HEK293 (cell line): ENCODE measurements at regions not wholly inside any gene's neighbourhood (a gene's known extent, or its start where the extent isn't known, plus 50 kb on each side); places are given as distances from the start of the nearest gene placed in this dataset.

Experiments
- CTCF ChIA-PET: fragments of 350-600 bp; formaldehyde crosslinking; extraction: SDS; loops from one replicate; lab custom pipeline; 2021; ENCODE audit warnings: antibody characterized with exemption; lab: Yijun Ruan, JAX
- POLR2A ChIA-PET: fragments of 300-600 bp; formaldehyde crosslinking; extraction: SDS; loops from one replicate; lab custom pipeline; 2020; ENCODE audit warnings: antibody characterized with exemption, inconsistent platforms; lab: Yijun Ruan, JAX
- H3K27ac ChIP-seq: fragments of 200-500 bp; sonication (Bioruptor generic); 2 replicates; pipeline ENCODE4 v1.5.1; 2014; ENCODE audit warnings: low read depth, low read length, control low read depth, inconsistent platforms; ENCODE audit errors: extremely low read depth
- H3K36me3 ChIP-seq, 2 experiments: fragments of 200-500 bp in 1 of 2; sonication (Bioruptor generic) in 1 of 2; 1 replicate in 1 of 2; 2 replicates in 1 of 2; pipeline ENCODE4 v1.5.1; 2014 to 2017; ENCODE audit warnings: inconsistent platforms in 2 of 2, low read length in 2 of 2; ENCODE audit not compliant: control insufficient read depth in 2 of 2, insufficient read depth in 1 of 2
- H3K4me1 ChIP-seq: fragments of 200-500 bp; sonication (Bioruptor generic); 2 replicates; pipeline ENCODE4 v1.5.1; 2014; ENCODE audit warnings: mild to moderate bottlenecking, low read length, inconsistent platforms; ENCODE audit not compliant: control insufficient read depth, insufficient read depth
- H3K4me3 ChIP-seq: 2 replicates; pipeline ENCODE4 v1.5.1; 2011; ENCODE audit warnings: low read depth, mild to moderate bottlenecking, control low read depth, low read length, moderate library complexity
- H3K9me3 ChIP-seq: fragments of 200-500 bp; sonication (Bioruptor generic); 2 replicates; pipeline ENCODE4 v1.5.1; 2014; ENCODE audit warnings: low read depth, low read length, inconsistent platforms; ENCODE audit not compliant: control insufficient read depth, insufficient read depth
- REPIN1 ChIP-seq: fragments of 450-650 bp; formaldehyde crosslinking; IDR thresholded peaks from 2 replicates; pipeline ENCODE4 v1.5.1; 2017; ENCODE audit warnings: missing biosample characterization, missing genetic modification characterization, low read depth
- SALL2 ChIP-seq: fragments of 450-650 bp; formaldehyde crosslinking; IDR thresholded peaks from 2 replicates; pipeline ENCODE4 v1.5.0; 2017; ENCODE audit warnings: missing biosample characterization, mild to moderate bottlenecking, missing genetic modification characterization, borderline replicate concordance
- ZBTB17 ChIP-seq: fragments of 450-650 bp; formaldehyde crosslinking; IDR thresholded peaks from 2 replicates; pipeline ENCODE4 v1.5.1; 2016; ENCODE audit warnings: missing biosample characterization, missing genetic modification characterization
- ZBTB7A ChIP-seq: fragments of 450-650 bp; formaldehyde crosslinking; IDR thresholded peaks from 2 replicates; pipeline ENCODE4 v1.5.1; 2016; ENCODE audit warnings: low read depth, missing biosample characterization, missing genetic modification characterization
- ZFP69B ChIP-seq: fragments of 450-650 bp; formaldehyde crosslinking; IDR thresholded peaks from 2 replicates; pipeline ENCODE4 v1.5.1; 2016; ENCODE audit warnings: missing biosample characterization, missing genetic modification characterization
- ZNF138 ChIP-seq: fragments of 450-650 bp; formaldehyde crosslinking; IDR thresholded peaks from 2 replicates; pipeline ENCODE4 v1.5.1; 2016; ENCODE audit warnings: missing biosample characterization, missing genetic modification characterization, borderline replicate concordance
- ZNF140 ChIP-seq: fragments of 450-650 bp; formaldehyde crosslinking; IDR thresholded peaks from 2 replicates; pipeline ENCODE4 v1.5.1; 2016; ENCODE audit warnings: missing biosample characterization, missing genetic modification characterization
- ZNF169 ChIP-seq: fragments of 450-650 bp; formaldehyde crosslinking; IDR thresholded peaks from 2 replicates; pipeline ENCODE4 v1.5.1; 2016; ENCODE audit warnings: missing biosample characterization, missing genetic modification characterization
- ZNF350 ChIP-seq: fragments of 450-650 bp; formaldehyde crosslinking; IDR thresholded peaks from 2 replicates; pipeline ENCODE4 v1.5.0; 2017; ENCODE audit warnings: missing biosample characterization, mild to moderate bottlenecking, missing genetic modification characterization
- ZNF366 ChIP-seq: fragments of 450-650 bp; formaldehyde crosslinking; conservative IDR thresholded peaks from 2 replicates; pipeline ENCODE4 v1.5.1; 2016; ENCODE audit warnings: missing biosample characterization, missing genetic modification characterization
- ZNF394 ChIP-seq: fragments of 450-650 bp; formaldehyde crosslinking; IDR thresholded peaks from 2 replicates; pipeline ENCODE4 v1.5.1; 2016; ENCODE audit warnings: missing biosample characterization, missing genetic modification characterization, mild to moderate bottlenecking, moderate library complexity, borderline replicate concordance
- ZNF561 ChIP-seq: fragments of 450-650 bp; IDR thresholded peaks from 2 replicates; pipeline ENCODE4 v1.5.1; 2018; ENCODE audit warnings: missing biosample characterization, missing genetic modification characterization, borderline replicate concordance
- ZNF785 ChIP-seq: fragments of 450-650 bp; formaldehyde crosslinking; IDR thresholded peaks from 2 replicates; pipeline ENCODE4 v1.5.1; 2016; ENCODE audit warnings: missing biosample characterization, missing genetic modification characterization
- ZNF837 ChIP-seq: fragments of 450-650 bp; formaldehyde crosslinking; IDR thresholded peaks from 2 replicates; pipeline ENCODE4 v1.5.1; 2016; ENCODE audit warnings: missing biosample characterization, missing genetic modification characterization
- ZNF843 ChIP-seq: fragments of 450-650 bp; formaldehyde crosslinking; IDR thresholded peaks from 2 replicates; pipeline ENCODE4 v1.5.1; 2016; ENCODE audit warnings: missing biosample characterization, missing genetic modification characterization
- ZXDB ChIP-seq: fragments of 450-650 bp; formaldehyde crosslinking; IDR thresholded peaks from 2 replicates; pipeline ENCODE4 v1.5.1; 2016; ENCODE audit warnings: missing biosample characterization, missing genetic modification characterization
- TF ChIP-seq, protein P1 (sequence below): fragments of 450-650 bp; formaldehyde crosslinking; IDR thresholded peaks from 2 replicates; pipeline ENCODE4 v1.5.1; 2017; ENCODE audit warnings: missing biosample characterization, missing genetic modification characterization
- TF ChIP-seq, protein P2 (sequence below): fragments of 450-650 bp; formaldehyde crosslinking; IDR thresholded peaks from 2 replicates; pipeline ENCODE4 v1.5.1; 2016; ENCODE audit warnings: missing biosample characterization, missing genetic modification characterization, low read depth
- TF ChIP-seq, protein P3 (sequence below): fragments of 450-650 bp; IDR thresholded peaks from 2 replicates; pipeline ENCODE4 v1.5.1; 2018; ENCODE audit warnings: missing biosample characterization, mild to moderate bottlenecking, missing genetic modification characterization
- TF ChIP-seq, protein P4 (sequence below): fragments of 450-650 bp; formaldehyde crosslinking; IDR thresholded peaks from 2 replicates; pipeline ENCODE4 v1.5.1; 2016; ENCODE audit warnings: missing biosample characterization, missing genetic modification characterization
- TF ChIP-seq, protein P5 (sequence below): fragments of 450-650 bp; formaldehyde crosslinking; IDR thresholded peaks from 2 replicates; pipeline ENCODE4 v1.5.1; 2016; ENCODE audit warnings: missing biosample characterization, missing genetic modification characterization

DNA sequence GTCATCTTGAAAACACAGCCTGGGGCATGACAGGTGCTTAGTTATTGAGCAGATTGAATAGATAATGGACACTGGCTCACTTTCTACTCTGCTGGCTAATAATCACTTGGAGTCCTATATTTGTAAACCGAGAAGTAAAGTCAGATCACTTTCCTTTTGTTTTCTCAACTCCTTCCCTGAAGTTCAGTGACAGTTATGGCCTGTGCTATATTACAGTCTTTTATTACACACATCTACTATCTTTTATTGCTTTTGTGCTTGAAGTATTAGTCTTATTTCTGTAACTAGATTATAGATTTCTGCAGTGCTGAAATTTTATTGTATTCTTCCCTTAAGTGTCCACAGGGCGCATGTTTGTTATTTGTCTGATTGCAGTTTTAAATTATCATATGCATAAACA lies 136.4 kb upstream of the TAC1 start (continued):
- TF ChIP-seq ZBTB17 (no peak), ZNF350 (tag by site-specific recombination) (no peak), ZNF561 (no peak), ZBTB7A (tag by site-specific recombination) (no peak), REPIN1 (no peak), ZNF843 (tag by site-specific recombination) (no peak)
- TF ChIP-seq, protein P1, sequence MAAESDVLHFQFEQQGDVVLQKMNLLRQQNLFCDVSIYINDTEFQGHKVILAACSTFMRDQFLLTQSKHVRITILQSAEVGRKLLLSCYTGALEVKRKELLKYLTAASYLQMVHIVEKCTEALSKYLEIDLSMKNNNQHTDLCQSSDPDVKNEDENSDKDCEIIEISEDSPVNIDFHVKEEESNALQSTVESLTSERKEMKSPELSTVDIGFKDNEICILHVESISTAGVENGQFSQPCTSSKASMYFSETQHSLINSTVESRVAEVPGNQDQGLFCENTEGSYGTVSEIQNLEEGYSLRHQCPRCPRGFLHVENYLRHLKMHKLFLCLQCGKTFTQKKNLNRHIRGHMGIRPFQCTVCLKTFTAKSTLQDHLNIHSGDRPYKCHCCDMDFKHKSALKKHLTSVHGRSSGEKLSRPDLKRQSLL (tag by site-specific recombination) = no peak
- TF ChIP-seq, all 188 proteins: peak for 0

DNA sequence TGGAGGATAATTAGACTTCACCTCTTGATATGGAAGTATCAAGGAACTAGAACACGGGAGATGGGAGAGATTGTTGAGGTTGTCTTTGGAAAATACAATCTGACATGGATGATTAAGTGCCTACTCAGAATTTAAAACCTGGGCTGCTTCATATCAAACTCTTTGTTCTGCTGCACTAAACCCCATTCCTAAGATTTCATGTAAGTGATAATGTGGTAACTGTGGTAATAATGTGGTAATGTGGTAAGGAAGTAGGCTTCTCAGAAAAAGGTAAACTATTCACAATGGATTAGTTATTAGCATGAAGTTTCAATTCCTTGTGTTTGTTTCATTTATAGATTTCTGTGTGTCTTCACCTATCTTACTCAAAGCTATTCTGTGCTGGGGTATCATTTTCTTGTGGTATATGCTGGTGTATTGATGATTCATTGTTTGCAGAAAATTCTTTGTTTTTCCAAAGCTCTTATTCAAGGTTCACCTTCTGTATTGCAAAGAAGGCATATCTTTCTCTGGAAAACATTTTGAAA lies 129.9 kb upstream of the TAC1 start:
- POLR2A ChIA-PET = no interaction called here
- CTCF ChIA-PET = no interaction called here
- Histone ChIP-seq H3K36me3 (no peaks in the 10 kb centered on the region), H3K27ac (no peak overlapping the region), H3K4me1 (no peaks in the 10 kb centered on the region), H3K9me3 (no peaks in the 10 kb centered on the region), H3K4me3 (no peak overlapping the region)
- no peak for TF ChIP-seq ZNF169 (tag by site-specific recombination)
- TF ChIP-seq ZNF138 (tag by site-specific recombination) = no peak
- TF ChIP-seq ZNF366 (tag by site-specific recombination) = no peak
- TF ChIP-seq ZNF837 (tag by site-specific recombination) = no peak
- TF ChIP-seq, protein P2, sequence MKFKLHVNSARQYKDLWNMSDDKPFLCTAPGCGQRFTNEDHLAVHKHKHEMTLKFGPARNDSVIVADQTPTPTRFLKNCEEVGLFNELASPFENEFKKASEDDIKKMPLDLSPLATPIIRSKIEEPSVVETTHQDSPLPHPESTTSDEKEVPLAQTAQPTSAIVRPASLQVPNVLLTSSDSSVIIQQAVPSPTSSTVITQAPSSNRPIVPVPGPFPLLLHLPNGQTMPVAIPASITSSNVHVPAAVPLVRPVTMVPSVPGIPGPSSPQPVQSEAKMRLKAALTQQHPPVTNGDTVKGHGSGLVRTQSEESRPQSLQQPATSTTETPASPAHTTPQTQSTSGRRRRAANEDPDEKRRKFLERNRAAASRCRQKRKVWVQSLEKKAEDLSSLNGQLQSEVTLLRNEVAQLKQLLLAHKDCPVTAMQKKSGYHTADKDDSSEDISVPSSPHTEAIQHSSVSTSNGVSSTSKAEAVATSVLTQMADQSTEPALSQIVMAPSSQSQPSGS (tag by site-specific recombination) = no peak
- TF ChIP-seq ZXDB (tag by site-specific recombination) = no peak
- TF ChIP-seq ZNF140 (tag by site-specific recombination) = no peak
- TF ChIP-seq ZFP69B (tag by site-specific recombination) = no peak
- TF ChIP-seq, protein P1 (tag by site-specific recombination) = no peak
- TF ChIP-seq, protein P3, sequence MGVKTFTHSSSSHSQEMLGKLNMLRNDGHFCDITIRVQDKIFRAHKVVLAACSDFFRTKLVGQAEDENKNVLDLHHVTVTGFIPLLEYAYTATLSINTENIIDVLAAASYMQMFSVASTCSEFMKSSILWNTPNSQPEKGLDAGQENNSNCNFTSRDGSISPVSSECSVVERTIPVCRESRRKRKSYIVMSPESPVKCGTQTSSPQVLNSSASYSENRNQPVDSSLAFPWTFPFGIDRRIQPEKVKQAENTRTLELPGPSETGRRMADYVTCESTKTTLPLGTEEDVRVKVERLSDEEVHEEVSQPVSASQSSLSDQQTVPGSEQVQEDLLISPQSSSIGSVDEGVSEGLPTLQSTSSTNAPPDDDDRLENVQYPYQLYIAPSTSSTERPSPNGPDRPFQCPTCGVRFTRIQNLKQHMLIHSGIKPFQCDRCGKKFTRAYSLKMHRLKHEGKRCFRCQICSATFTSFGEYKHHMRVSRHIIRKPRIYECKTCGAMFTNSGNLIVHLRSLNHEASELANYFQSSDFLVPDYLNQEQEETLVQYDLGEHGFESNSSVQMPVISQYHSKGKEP (tag by site-specific recombination) = no peak
- no peak for TF ChIP-seq ZNF394 (tag by site-specific recombination)
- TF ChIP-seq, protein P4, sequence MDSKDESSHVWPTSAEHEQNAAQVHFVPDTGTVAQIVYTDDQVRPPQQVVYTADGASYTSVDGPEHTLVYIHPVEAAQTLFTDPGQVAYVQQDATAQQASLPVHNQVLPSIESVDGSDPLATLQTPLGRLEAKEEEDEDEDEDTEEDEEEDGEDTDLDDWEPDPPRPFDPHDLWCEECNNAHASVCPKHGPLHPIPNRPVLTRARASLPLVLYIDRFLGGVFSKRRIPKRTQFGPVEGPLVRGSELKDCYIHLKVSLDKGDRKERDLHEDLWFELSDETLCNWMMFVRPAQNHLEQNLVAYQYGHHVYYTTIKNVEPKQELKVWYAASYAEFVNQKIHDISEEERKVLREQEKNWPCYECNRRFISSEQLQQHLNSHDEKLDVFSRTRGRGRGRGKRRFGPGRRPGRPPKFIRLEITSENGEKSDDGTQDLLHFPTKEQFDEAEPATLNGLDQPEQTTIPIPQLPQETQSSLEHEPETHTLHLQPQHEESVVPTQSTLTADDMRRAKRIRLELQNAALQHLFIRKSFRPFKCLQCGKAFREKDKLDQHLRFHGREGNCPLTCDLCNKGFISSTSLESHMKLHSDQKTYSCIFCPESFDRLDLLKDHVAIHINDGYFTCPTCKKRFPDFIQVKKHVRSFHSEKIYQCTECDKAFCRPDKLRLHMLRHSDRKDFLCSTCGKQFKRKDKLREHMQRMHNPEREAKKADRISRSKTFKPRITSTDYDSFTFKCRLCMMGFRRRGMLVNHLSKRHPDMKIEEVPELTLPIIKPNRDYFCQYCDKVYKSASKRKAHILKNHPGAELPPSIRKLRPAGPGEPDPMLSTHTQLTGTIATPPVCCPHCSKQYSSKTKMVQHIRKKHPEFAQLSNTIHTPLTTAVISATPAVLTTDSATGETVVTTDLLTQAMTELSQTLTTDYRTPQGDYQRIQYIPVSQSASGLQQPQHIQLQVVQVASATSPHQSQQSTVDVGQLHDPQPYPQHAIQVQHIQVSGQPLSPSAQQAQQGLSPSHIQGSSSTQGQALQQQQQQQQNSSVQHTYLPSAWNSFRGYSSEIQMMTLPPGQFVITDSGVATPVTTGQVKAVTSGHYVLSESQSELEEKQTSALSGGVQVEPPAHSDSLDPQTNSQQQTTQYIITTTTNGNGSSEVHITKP (tag by site-specific recombination) = no peak
- TF ChIP-seq, protein P5, sequence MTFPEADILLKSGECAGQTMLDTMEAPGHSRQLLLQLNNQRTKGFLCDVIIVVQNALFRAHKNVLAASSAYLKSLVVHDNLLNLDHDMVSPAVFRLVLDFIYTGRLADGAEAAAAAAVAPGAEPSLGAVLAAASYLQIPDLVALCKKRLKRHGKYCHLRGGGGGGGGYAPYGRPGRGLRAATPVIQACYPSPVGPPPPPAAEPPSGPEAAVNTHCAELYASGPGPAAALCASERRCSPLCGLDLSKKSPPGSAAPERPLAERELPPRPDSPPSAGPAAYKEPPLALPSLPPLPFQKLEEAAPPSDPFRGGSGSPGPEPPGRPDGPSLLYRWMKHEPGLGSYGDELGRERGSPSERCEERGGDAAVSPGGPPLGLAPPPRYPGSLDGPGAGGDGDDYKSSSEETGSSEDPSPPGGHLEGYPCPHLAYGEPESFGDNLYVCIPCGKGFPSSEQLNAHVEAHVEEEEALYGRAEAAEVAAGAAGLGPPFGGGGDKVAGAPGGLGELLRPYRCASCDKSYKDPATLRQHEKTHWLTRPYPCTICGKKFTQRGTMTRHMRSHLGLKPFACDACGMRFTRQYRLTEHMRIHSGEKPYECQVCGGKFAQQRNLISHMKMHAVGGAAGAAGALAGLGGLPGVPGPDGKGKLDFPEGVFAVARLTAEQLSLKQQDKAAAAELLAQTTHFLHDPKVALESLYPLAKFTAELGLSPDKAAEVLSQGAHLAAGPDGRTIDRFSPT (tag by site-specific recombination) = no peak
- no peak for TF ChIP-seq ZNF785 (tag by site-specific recombination)
- no peak for TF ChIP-seq SALL2 (tag by site-specific recombination)
